Omental fat pad (tissue), 3 donors: ENCODE measurements at regions not wholly inside any gene's neighbourhood (a gene's known extent, or its start where the extent isn't known, plus 50 kb on each side); places are given as distances from the start of the nearest gene placed in this dataset.

Experiments
- ATAC-seq: fragments of 150-250 bp; one replicate; pipeline ENCODE4 v1.9.1; 2016; ENCODE audit warnings: mild to moderate bottlenecking, moderate library complexity; ENCODE audit not compliant: low FRiP score
- DNase-seq: peaks from one replicate; pipeline ENCODE4 v3.0.0-alpha.2; 2019; ENCODE audit warnings: low spot score
- TF ChIP-seq, protein P1 (sequence below), 3 donors: fragments of 450-650 bp; IDR thresholded peaks; one replicate each; pipeline ENCODE4 v1.5.1; 2016 to 2017; ENCODE audit warnings: antibody characterized with exemption in 3 of 3, mild to moderate bottlenecking in 3 of 3, moderate library complexity in 2 of 3

DNA sequence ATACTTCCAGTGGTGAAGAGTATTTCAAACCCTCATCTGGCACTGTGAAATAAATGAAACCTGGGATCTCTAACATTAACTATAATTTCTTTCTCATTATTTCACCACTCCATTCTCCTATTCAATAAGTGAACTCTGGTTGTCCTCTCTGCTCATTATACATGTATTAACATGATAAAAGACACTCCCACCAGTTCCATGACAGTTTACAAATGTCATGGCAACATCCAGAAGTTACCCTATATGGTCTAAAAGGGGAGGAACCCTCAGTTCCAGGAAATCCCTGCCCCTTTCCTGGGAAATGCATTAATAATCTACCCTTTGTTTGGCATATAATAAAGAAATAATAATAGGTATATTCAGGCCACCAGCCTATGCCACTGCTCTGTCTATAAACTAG lies 62.7 kb upstream of the BRINP3 start:
- ATAC-seq = no peak
- no peak for DNase-seq
- TF ChIP-seq, protein P1, sequence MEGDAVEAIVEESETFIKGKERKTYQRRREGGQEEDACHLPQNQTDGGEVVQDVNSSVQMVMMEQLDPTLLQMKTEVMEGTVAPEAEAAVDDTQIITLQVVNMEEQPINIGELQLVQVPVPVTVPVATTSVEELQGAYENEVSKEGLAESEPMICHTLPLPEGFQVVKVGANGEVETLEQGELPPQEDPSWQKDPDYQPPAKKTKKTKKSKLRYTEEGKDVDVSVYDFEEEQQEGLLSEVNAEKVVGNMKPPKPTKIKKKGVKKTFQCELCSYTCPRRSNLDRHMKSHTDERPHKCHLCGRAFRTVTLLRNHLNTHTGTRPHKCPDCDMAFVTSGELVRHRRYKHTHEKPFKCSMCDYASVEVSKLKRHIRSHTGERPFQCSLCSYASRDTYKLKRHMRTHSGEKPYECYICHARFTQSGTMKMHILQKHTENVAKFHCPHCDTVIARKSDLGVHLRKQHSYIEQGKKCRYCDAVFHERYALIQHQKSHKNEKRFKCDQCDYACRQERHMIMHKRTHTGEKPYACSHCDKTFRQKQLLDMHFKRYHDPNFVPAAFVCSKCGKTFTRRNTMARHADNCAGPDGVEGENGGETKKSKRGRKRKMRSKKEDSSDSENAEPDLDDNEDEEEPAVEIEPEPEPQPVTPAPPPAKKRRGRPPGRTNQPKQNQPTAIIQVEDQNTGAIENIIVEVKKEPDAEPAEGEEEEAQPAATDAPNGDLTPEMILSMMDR (IDR thresholded peaks at IDR 0.05) = no peak

DNA sequence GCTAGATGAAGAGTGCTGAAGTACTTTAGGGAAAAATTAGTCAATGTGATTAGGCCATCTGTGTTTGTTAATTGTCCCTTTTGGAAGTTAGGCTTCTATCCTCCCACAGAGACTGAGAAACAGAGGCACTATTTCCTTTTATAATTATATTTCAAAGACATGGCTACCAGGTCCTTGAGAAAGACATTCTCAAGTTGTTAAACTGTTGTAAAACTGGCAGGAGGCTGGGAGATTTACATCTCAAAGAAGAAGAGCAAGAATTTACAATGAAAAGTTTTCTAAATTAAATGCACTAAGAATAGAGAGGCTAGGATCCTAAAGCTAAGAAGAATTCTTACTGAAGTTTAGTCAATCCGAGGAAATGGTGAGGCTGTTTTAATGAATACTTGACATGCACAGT lies 74.0 kb upstream of the BRINP3 start:
- ATAC-seq (no peak), DNase-seq (no peak)
- TF ChIP-seq, protein P1 (IDR thresholded peaks at IDR 0.05) = no peak

DNA sequence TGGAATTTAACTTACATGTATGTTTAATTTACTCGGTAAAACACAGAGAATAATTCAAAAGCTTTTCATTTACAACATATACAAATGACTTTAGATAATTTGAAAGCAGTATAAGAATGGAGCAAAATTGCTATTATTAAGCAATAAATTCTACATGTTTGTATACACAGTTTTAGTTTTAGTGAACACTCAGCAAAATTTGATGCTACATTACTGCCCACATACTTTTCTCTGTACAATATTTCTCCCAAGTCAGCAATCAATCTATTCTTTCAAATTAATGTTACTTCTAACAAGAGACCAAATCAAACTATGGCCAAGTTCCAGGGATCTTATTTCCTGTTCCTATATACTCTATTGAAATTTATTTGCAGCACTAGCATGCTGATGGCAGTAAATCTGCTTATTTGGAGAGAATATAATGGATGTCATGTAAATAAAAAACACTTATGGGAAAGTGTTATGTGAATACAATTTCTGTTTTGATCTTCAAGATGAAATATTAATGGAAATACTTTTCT lies 82.6 kb upstream of the BRINP3 start:
- ATAC-seq (no peak), DNase-seq (no peak)
- TF ChIP-seq, protein P1 (IDR thresholded peaks at IDR 0.05) = no peak

DNA sequence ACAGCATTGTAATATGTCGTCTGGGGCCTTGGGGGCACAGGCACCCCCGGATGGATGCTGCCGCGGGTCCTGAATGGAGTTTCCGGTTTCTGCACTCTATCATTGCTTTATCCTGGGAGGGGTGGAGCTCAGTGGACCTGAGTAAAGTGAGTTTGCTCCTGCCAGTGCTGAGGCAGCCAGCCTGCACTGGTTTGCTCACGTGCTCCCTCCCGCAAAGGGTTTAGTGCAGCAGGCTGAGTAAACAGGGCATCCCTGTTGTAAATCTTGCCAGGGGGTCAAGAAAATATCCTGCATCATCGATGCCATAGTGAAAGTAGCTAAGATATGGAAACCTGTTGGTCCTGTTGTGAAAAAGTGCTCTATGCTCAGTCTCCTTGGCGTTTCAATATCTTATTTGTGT lies 85.6 kb upstream of the BRINP3 start:
- DNase-seq = no peak
- ATAC-seq = no peak
- TF ChIP-seq, protein P1 (IDR thresholded peaks at IDR 0.05) = no peak

DNA sequence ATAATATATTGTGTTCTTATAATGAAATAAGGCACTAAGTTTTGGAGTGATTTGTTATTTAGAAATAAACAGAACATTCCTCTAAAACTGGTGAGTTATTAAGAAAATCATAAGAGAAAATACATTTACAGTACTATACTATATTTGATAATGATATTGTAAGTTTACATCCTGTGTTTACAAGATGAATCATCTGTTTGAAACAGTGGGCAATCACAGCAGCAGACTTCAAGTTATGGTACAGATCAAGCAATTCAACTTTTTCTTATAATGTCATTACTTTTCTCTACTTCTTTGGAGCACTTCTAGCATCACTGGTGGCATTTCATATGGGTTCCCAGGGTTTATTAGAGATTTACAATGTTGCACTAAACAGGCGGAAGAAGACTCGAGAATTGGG lies 86.5 kb upstream of the BRINP3 start:
- TF ChIP-seq, protein P1 (IDR thresholded peaks at IDR 0.05) = no peak
- ATAC-seq (no peak), DNase-seq (no peak)

DNA sequence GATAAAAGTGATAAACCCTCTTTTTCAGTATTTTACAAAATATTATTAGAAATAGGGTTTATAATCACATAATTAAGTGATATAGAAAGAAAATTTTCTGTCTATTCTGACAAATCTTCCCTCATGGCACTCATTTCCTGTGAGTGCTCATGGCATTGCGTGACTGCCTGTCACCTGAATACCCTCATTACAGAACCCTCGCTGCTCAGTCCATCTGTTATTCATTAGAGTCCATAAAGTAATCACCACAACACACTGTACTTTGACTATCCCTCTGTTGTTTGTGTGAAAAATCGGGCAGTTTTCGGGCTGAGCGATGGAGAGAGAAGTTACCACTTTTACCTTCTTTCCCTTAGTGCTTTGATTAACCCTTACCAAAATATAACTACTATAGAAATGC lies 100.4 kb upstream of the BRINP3 start:
- ATAC-seq = no peak
- TF ChIP-seq, protein P1 (IDR thresholded peaks at IDR 0.05) = no peak
- DNase-seq = no peak

DNA sequence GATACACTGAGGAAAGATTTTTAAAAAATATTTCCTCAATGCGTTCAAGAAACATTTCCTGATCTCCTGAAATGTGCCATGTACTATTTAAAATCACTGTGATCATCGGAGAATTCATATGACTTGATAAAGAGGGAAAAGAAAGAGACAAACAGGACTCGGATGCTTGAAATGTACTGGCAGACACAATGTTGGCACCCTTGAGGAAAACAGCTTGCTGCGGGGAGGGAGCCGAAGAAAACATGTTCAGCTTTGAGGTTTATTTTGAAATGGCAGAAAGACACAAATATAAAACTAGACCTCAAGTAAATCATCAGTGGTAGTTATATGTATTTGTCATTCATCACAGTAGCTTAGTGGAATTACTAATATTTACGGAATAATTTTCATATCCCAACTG lies 100.9 kb upstream of the BRINP3 start:
- no peak for DNase-seq
- no peak for ATAC-seq
- TF ChIP-seq, protein P1 (IDR thresholded peaks at IDR 0.05) = no peak
